PC-3 (cell line): ENCODE measurements at regions not wholly inside any gene's neighbourhood (a gene's known extent, or its start where the extent isn't known, plus 50 kb on each side); places are given as distances from the start of the nearest gene placed in this dataset.

Experiments
- ATAC-seq: fragments of 200-7000 bp; cut with Tn5 transposase; 2 replicates; pipeline ENCODE4 v1.9.1; 2020; ENCODE audit warnings: mild to moderate bottlenecking, moderate library complexity
- BruUV-seq: library from RNA; stranded (reverse); fragments of 400-500 nt; replicated peaks from 2 replicates; lab custom pipeline; 2021; lab: Mats Ljungman, UMichigan
- CTCF ChIA-PET: fragments of 300-600 bp; sonication (Branson Sonifier 250); formaldehyde crosslinking; loops from one replicate; lab custom pipeline; 2022; ENCODE audit warnings: antibody characterized with exemption; lab: Charles Lee
- POLR2A ChIA-PET: fragments of 300-600 bp; sonication (Branson Sonifier 250); formaldehyde crosslinking; loops from one replicate; lab custom pipeline; 2022; ENCODE audit warnings: antibody characterized with exemption; ENCODE audit not compliant: unreplicated experiment; lab: Charles Lee
- DNase-seq: peaks from one replicate; pipeline ENCODE4 v3.0.0-alpha.2; 2015
- H2AFZ ChIP-seq: fragments of 300-600 bp; sonication (generic); 2 replicates; pipeline ENCODE4 v1.6.0; 2016; ENCODE audit warnings: antibody characterized with exemption, low read length
- H3F3A ChIP-seq: fragments of 300-600 bp; sonication (generic); one replicate; pipeline ENCODE4 v1.6.0; 2017; ENCODE audit warnings: antibody characterized with exemption, low read length, control low read depth, mild to moderate bottlenecking; ENCODE audit not compliant: unreplicated experiment
- H3K27ac ChIP-seq: fragments of 300-600 bp; sonication (generic); 2 replicates; pipeline ENCODE4 v1.5.1; 2016; ENCODE audit warnings: mild to moderate bottlenecking, low read length
- H3K27me3 ChIP-seq: fragments of 300-600 bp; sonication (generic); 2 replicates; pipeline ENCODE4 v1.6.1; 2016; ENCODE audit warnings: low read length, mixed read lengths
- H3K36me3 ChIP-seq: fragments of 300-600 bp; sonication (generic); 2 replicates; pipeline ENCODE4 v1.6.1; 2016; ENCODE audit warnings: low read depth, mixed run types, low read length, mixed read lengths
- H3K4me1 ChIP-seq: fragments of 300-600 bp; sonication (generic); 2 replicates; pipeline ENCODE4 v1.5.1; 2016; ENCODE audit warnings: low read length; ENCODE audit not compliant: insufficient read depth
- H3K4me2 ChIP-seq: fragments of 300-600 bp; sonication (generic); 2 replicates; pipeline ENCODE4 v1.6.0; 2016; ENCODE audit warnings: low read length
- H3K4me3 ChIP-seq: fragments of 300-600 bp; sonication (generic); 2 replicates; pipeline ENCODE4 v1.5.1; 2016; ENCODE audit warnings: mild to moderate bottlenecking, low read length, mixed read lengths
- H3K79me2 ChIP-seq: fragments of 300-600 bp; sonication (generic); 2 replicates; pipeline ENCODE4 v1.6.1; 2017; ENCODE audit warnings: low read length, mixed read lengths
- H3K9ac ChIP-seq: fragments of 300-600 bp; sonication (generic); 2 replicates; pipeline ENCODE4 v1.6.0; 2016; ENCODE audit warnings: mild to moderate bottlenecking, low read length
- H3K9me2 ChIP-seq: fragments of 300-600 bp; sonication (generic); replicated peaks from 2 replicates; pipeline ENCODE4 v1.6.1; 2016; ENCODE audit warnings: mixed run types, low read length, mixed read lengths
- H3K9me3 ChIP-seq: fragments of 300-600 bp; sonication (generic); 2 replicates; pipeline ENCODE4 v1.6.1; 2016; ENCODE audit warnings: low read length, mixed read lengths
- H4K20me1 ChIP-seq: fragments of 300-600 bp; sonication (generic); 2 replicates; pipeline ENCODE4 v1.6.1; 2016; ENCODE audit warnings: low read length, mixed read lengths
- EZH2 ChIP-seq: fragments of 300-600 bp; sonication (generic); IDR thresholded peaks from one replicate; pipeline ENCODE4 v1.6.1; 2017; ENCODE audit warnings: antibody characterized with exemption, mild to moderate bottlenecking, low read length; ENCODE audit not compliant: unreplicated experiment
- EZH2phosphoT487 ChIP-seq: fragments of 300-600 bp; sonication (generic); IDR thresholded peaks from 2 replicates; pipeline ENCODE4 v1.6.1; 2018; ENCODE audit warnings: mild to moderate bottlenecking, antibody characterized with exemption, low read length, borderline replicate concordance
- intact Hi-C: fragments of 100-400 bp; cut with micrococcal nuclease; formaldehyde crosslinking; loops from 2 replicates; pipeline ENCODE4 v1.9.0; 2023
- TF ChIP-seq, protein P1 (sequence below): fragments of 300-600 bp; sonication (generic); conservative IDR thresholded peaks from 2 replicates; pipeline ENCODE4 v1.5.1; 2017; ENCODE audit warnings: antibody characterized with exemption, low read depth, mild to moderate bottlenecking, low read length

DNA sequence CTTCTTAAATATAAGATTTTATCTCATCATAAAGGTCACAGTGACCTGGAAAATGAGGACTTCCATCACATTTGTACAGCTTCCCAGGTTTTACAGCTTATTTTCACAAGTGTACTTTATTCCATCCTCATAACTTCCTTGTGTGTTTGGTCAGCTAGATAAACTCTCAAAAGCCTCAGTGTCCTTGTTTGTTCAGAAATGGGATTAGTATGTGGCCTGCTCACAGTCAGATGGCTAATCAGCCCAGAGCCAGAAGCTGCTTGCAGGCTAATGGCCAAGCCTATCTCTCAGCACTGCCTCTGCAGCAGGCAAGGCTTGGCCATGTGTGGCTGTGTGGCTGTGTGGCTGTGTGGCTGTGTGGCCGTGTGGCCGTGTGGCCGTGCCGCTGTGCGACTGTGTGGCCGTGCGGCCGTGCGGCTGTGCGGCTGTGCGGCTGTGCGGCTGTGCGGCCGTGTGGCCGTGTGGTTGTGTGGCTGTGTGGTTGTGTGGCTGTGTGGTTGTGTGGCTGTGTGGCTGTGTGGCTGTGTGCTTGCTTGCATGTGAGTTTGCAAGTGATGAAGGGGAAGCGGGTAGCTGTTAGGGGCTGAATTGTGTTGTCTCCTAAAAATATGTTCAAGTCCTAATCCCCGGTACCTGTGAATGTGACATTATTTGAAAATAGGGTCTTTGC is 233.0 kb upstream of the TNP1 start:
- no peak for DNase-seq
- CTCF ChIA-PET: interaction anchor here (0.6 kb wide), 1 partner anchor 26 kb away, joined by 5 read pairs; no protein-coding TSS in a partner anchor
- Histone ChIP-seq H3K36me3 (no peaks in the 10 kb centered on the region), H3F3A (no peaks in the 10 kb centered on the region), H3K79me2 (no peaks in the 10 kb centered on the region), H3K4me1 (peaks cover 20% of the 10 kb centered on the region), H3K4me3 (no peak overlapping the region), H3K9me2 (no peaks in the 10 kb centered on the region), H3K9ac (no peak overlapping the region), H3K4me2 (no peak overlapping the region), H4K20me1 (no peaks in the 10 kb centered on the region), H3K27me3 (no peaks in the 10 kb centered on the region), H3K27ac (no peak overlapping the region), H2AFZ (no peak overlapping the region), H3K9me3 (no peaks in the 10 kb centered on the region)
- BruUV-seq: no TSS peak
- POLR2A ChIA-PET: no interaction called here
- ATAC-seq: no peak
- intact Hi-C loops: no loop called here
- TF ChIP-seq EZH2 (no peak), EZH2phosphoT487 (no peak)
- TF ChIP-seq, protein P1, sequence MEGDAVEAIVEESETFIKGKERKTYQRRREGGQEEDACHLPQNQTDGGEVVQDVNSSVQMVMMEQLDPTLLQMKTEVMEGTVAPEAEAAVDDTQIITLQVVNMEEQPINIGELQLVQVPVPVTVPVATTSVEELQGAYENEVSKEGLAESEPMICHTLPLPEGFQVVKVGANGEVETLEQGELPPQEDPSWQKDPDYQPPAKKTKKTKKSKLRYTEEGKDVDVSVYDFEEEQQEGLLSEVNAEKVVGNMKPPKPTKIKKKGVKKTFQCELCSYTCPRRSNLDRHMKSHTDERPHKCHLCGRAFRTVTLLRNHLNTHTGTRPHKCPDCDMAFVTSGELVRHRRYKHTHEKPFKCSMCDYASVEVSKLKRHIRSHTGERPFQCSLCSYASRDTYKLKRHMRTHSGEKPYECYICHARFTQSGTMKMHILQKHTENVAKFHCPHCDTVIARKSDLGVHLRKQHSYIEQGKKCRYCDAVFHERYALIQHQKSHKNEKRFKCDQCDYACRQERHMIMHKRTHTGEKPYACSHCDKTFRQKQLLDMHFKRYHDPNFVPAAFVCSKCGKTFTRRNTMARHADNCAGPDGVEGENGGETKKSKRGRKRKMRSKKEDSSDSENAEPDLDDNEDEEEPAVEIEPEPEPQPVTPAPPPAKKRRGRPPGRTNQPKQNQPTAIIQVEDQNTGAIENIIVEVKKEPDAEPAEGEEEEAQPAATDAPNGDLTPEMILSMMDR: no peak

DNA sequence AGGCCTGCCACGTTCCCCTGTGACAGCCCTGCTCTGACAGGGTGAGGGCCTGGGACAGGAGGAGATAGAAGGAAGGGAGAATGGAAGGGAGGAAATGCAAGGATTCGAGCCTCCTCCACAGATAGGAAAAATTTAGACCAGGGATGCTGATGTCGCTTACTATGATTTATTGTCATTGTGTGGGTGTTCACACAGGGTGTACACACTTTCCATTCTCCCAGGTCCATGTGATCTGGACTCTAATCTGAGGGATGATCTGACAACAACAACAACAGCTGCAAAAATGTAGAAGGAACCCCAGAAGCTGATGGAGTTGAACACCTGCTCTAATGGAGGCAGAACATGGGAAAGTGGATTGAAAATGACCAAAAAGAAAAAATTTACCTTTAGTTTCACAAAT is 231.7 kb upstream of the TNP1 start:
- intact Hi-C loops: no loop called here
- Histone ChIP-seq H3K9me2 (no peaks in the 10 kb centered on the region), H3K27ac (no peak overlapping the region), H3K9me3 (no peaks in the 10 kb centered on the region), H3K79me2 (no peaks in the 10 kb centered on the region), H3K4me3 (no peak overlapping the region), H3K27me3 (no peaks in the 10 kb centered on the region), H3K4me2 (no peak overlapping the region), H3F3A (no peaks in the 10 kb centered on the region), H3K9ac (no peak overlapping the region), H3K4me1 (peaks cover 20% of the 10 kb centered on the region), H3K36me3 (no peaks in the 10 kb centered on the region), H4K20me1 (no peaks in the 10 kb centered on the region), H2AFZ (no peak overlapping the region)
- no TSS peak for BruUV-seq
- CTCF ChIA-PET: no interaction called here
- DNase-seq (no peak), ATAC-seq (no peak)
- POLR2A ChIA-PET: no interaction called here
- TF ChIP-seq EZH2phosphoT487 (no peak), EZH2 (no peak)
- TF ChIP-seq, protein P1: no peak

DNA sequence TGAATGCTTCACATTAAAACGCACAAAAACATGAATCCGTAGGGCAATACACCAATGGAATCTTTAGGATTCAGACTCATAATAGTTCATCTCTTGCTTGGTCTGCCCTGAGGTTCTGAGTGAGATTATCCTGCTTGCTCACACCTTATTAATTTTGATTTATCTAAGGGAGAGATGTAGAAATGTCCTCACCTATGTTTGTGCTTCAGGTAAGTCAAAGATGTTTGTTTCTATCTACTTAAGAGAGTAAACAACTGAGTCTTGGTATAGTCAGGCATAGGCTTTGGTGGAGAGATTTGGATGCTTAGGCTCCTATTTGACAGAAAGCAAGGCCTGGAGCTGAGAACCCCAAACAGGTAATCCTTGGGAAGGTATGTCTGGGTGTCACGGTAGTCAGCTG is 231.0 kb upstream of the TNP1 start:
- POLR2A ChIA-PET: no interaction called here
- no peaks in the 10 kb centered on the region for H3K27me3 ChIP-seq
- no peaks in the 10 kb centered on the region for H3K9me3 ChIP-seq
- CTCF ChIA-PET: no interaction called here
- H3K9me2 ChIP-seq: no peaks in the 10 kb centered on the region
- no peak overlapping the region for H3K9ac ChIP-seq
- H3K27ac ChIP-seq: no peak overlapping the region
- no TSS peak for BruUV-seq
- no peaks in the 10 kb centered on the region for H3K36me3 ChIP-seq
- H4K20me1 ChIP-seq: no peaks in the 10 kb centered on the region
- intact Hi-C loops: no loop called here
- H3K4me1 ChIP-seq: peaks cover 14% of the 10 kb centered on the region
- no peaks in the 10 kb centered on the region for H3F3A ChIP-seq
- TF ChIP-seq, protein P1: no peak
- TF ChIP-seq EZH2: no peak
- ATAC-seq: no peak
- no peak overlapping the region for H2AFZ ChIP-seq
- no peak overlapping the region for H3K4me3 ChIP-seq
- no peak overlapping the region for H3K4me2 ChIP-seq
- no peaks in the 10 kb centered on the region for H3K79me2 ChIP-seq
- no peak for DNase-seq
